A549 (cell line): ENCODE measurements at regions not wholly inside any gene's neighbourhood (a gene's known extent, or its start where the extent isn't known, plus 50 kb on each side); places are given as distances from the start of the nearest gene placed in this dataset.

Experiments used
- ATAC-seq, 2 experiments: fragments of 200-7000 bp in 1 of 2; fragments of >200 bp in 1 of 2; cut with Nextera tagmentation in 1 of 2; cut with Tn5 transposase in 1 of 2; 3 replicates each; pipeline versions ENCODE4 v1.8.0 to v1.9.1; 2018 to 2020; ENCODE audit warnings: mild to moderate bottlenecking in 1 of 2, moderate library complexity in 1 of 2
- CTCF ChIA-PET: fragments of 300-600 bp; sonication (Branson Sonifier 250); formaldehyde crosslinking; extraction: SDS; loops from one replicate; lab custom pipeline; 2021; ENCODE audit warnings: antibody characterized with exemption, inconsistent platforms; lab: Yijun Ruan, JAX
- POLR2A ChIA-PET: fragments of 350-600 bp; formaldehyde crosslinking; extraction: SDS; loops from one replicate; lab custom pipeline; 2021; ENCODE audit warnings: antibody characterized with exemption, inconsistent platforms; lab: Yijun Ruan, JAX
- DNase-seq, 2 experiments: peaks; one replicate each; pipeline versions ENCODE4 v3.0.0 to v3.0.0-alpha.2; 2011 to 2016; ENCODE audit warnings: low read depth in 1 of 2, low spot score in 1 of 2
- FAIRE-seq: peaks from 2 replicates; lab custom pipeline; 2011; peaks lifted over from hg19 to GRCh38; lab: Jason Lieb, UNC
- H3K27ac ChIP-seq, 2 experiments: fragments of >200 bp; sonication (Bioruptor Twin); formaldehyde crosslinking; 3 replicates each; pipeline ENCODE4 v1.5.1; 2016 to 2017
- H3K4me1 ChIP-seq: fragments of >200 bp; sonication (Bioruptor Twin); formaldehyde crosslinking; 3 replicates; pipeline ENCODE4 v1.6.1; 2016
- H3K4me2 ChIP-seq: fragments of >200 bp; sonication (Bioruptor Twin); formaldehyde crosslinking; 3 replicates; pipeline ENCODE4 v1.6.1; 2016
- H3K4me3 ChIP-seq: fragments of >200 bp; sonication (Bioruptor Twin); formaldehyde crosslinking; 3 replicates; pipeline ENCODE4 v1.5.1; 2016
- H3K9me3 ChIP-seq: fragments of >200 bp; sonication (Bioruptor Twin); formaldehyde crosslinking; 3 replicates; pipeline ENCODE4 v1.6.1; 2016
- BHLHE40 ChIP-seq: IDR thresholded peaks from 2 replicates; pipeline ENCODE4 v1.6.1; 2012; ENCODE audit warnings: low read depth, low read length, inconsistent platforms
- CBX8 ChIP-seq: fragments of 200-600 bp; sonication (generic); IDR thresholded peaks from 2 replicates; pipeline ENCODE4 v1.6.1; 2016
- CHD2 ChIP-seq: fragments of 150-350 bp; IDR thresholded peaks from 2 replicates; pipeline ENCODE4 v1.6.1; 2014; ENCODE audit warnings: low read length; ENCODE audit not compliant: partially characterized antibody
- CHD4 ChIP-seq: fragments of 200-600 bp; sonication (generic); IDR thresholded peaks from 2 replicates; pipeline ENCODE4 v1.6.1; 2016; ENCODE audit warnings: antibody characterized with exemption, mild to moderate bottlenecking, borderline replicate concordance
- E2F6 ChIP-seq: IDR thresholded peaks from 2 replicates; pipeline ENCODE4 v1.6.1; 2012; ENCODE audit warnings: low read depth, borderline replicate concordance
- EHMT2 ChIP-seq: fragments of 200-600 bp; sonication (generic); IDR thresholded peaks from 2 replicates; pipeline ENCODE4 v1.6.1; 2016; ENCODE audit warnings: antibody characterized with exemption, low read depth, mild to moderate bottlenecking, moderate library complexity
- JUN ChIP-seq, 2 experiments: fragments of >200 bp; sonication (Bioruptor Twin); formaldehyde crosslinking; IDR thresholded peaks; 2 replicates in 1 of 2; 3 replicates in 1 of 2; pipeline ENCODE4 v1.6.1; 2016 to 2017
- MAFK ChIP-seq: fragments of 450-650 bp; IDR thresholded peaks from 2 replicates; pipeline ENCODE4 v1.6.1; 2014; ENCODE audit not compliant: partially characterized antibody
- NFE2L2 ChIP-seq: fragments of 150-350 bp; conservative IDR thresholded peaks from 2 replicates; pipeline ENCODE4 v1.6.1; 2014; ENCODE audit warnings: low read length
- NPAS2 ChIP-seq: fragments of 250-450 bp; sonication (Bioruptor Pico); IDR thresholded peaks from 2 replicates; pipeline ENCODE4 v1.8.0; 2022; ENCODE audit warnings: mild to moderate bottlenecking, moderate library complexity, borderline replicate concordance
- NR3C1 ChIP-seq: fragments of >200 bp; sonication (Bioruptor Twin); formaldehyde crosslinking; IDR thresholded peaks from 3 replicates; pipeline ENCODE4 v1.6.1; 2017
- PHF8 ChIP-seq: fragments of 200-600 bp; sonication (generic); IDR thresholded peaks from 2 replicates; pipeline ENCODE4 v1.6.1; 2016; ENCODE audit warnings: low read depth, mild to moderate bottlenecking, antibody characterized with exemption, moderate library complexity, borderline replicate concordance
- POLR2A ChIP-seq: IDR thresholded peaks from 2 replicates; pipeline ENCODE4 v1.6.1; 2012; ENCODE audit warnings: mild to moderate bottlenecking, low read length
- RCOR1 ChIP-seq: fragments of 150-350 bp; IDR thresholded peaks from 2 replicates; pipeline ENCODE4 v1.6.1; 2014; ENCODE audit warnings: antibody characterized with exemption, low read length, low read depth
- RNF2 ChIP-seq: fragments of 200-600 bp; sonication (generic); IDR thresholded peaks from 2 replicates; pipeline ENCODE4 v1.6.1; 2016; ENCODE audit warnings: low read depth, mild to moderate bottlenecking, antibody characterized with exemption, moderate library complexity, borderline replicate concordance
- SREBF2 ChIP-seq: fragments of 450-650 bp; IDR thresholded peaks from 2 replicates; pipeline ENCODE4 v1.6.1; 2014; ENCODE audit warnings: mild to moderate bottlenecking, moderate library complexity
- TP53 ChIP-seq: fragments of 250-450 bp; sonication (Bioruptor Pico); IDR thresholded peaks from 2 replicates; pipeline ENCODE4 v1.5.0; 2021; ENCODE audit warnings: mild to moderate bottlenecking, moderate library complexity
- ZFP36 ChIP-seq: fragments of 450-650 bp; IDR thresholded peaks from 2 replicates; pipeline ENCODE4 v1.6.1; 2014; ENCODE audit warnings: borderline replicate concordance; ENCODE audit not compliant: partially characterized antibody
- ZSCAN20 ChIP-seq: fragments of 250-450 bp; sonication (Bioruptor Pico); IDR thresholded peaks from 2 replicates; pipeline ENCODE4 v1.8.0; 2022; ENCODE audit warnings: mild to moderate bottlenecking, moderate library complexity
- WGBS: methylation state at CpG from one replicate; pipeline ENCODE4 v1.1.6; 2017; ENCODE audit errors: missing lambda C conversion rate; 5-methylcytosine and 5-hydroxymethylcytosine counted together
- TF ChIP-seq, protein P1 (sequence below): fragments of >200 bp; sonication (Bioruptor Twin); formaldehyde crosslinking; IDR thresholded peaks from 3 replicates; pipeline ENCODE4 v1.6.1; 2016
- TF ChIP-seq, protein P2 (sequence below): fragments of >200 bp; sonication (Bioruptor Twin); formaldehyde crosslinking; IDR thresholded peaks from 3 replicates; pipeline ENCODE4 v1.5.1; 2016
- TF ChIP-seq, protein P3 (sequence below): fragments of 250-450 bp; sonication (Bioruptor Pico); IDR thresholded peaks from 2 replicates; pipeline ENCODE4 v1.5.0; 2021; ENCODE audit warnings: mild to moderate bottlenecking, moderate library complexity, borderline replicate concordance
- TF ChIP-seq, protein P4 (sequence below): IDR thresholded peaks from 2 replicates; pipeline ENCODE4 v1.6.1; 2012
- TF ChIP-seq, protein P5 (sequence below): fragments of 250-450 bp; sonication (Bioruptor Pico); IDR thresholded peaks from 2 replicates; pipeline ENCODE4 v1.5.0; 2020; ENCODE audit warnings: low read depth, mild to moderate bottlenecking, moderate library complexity
- TF ChIP-seq, protein P6 (sequence below): fragments of 150-350 bp; IDR thresholded peaks from 2 replicates; pipeline ENCODE4 v1.6.1; 2014; ENCODE audit warnings: low read depth, mild to moderate bottlenecking, low read length
- TF ChIP-seq, protein P7 (sequence below): fragments of 450-650 bp; IDR thresholded peaks from 2 replicates; pipeline ENCODE4 v1.6.1; 2014; ENCODE audit warnings: antibody characterized with exemption

- no peak for FAIRE-seq
- no peak for ATAC-seq
- 56% methylated on average over 1 of the region's 1 CpG for WGBS
Observed at GRCh38 chr3:106036696-106037095, 167.9 kb upstream of the CBLB start.

DNA sequence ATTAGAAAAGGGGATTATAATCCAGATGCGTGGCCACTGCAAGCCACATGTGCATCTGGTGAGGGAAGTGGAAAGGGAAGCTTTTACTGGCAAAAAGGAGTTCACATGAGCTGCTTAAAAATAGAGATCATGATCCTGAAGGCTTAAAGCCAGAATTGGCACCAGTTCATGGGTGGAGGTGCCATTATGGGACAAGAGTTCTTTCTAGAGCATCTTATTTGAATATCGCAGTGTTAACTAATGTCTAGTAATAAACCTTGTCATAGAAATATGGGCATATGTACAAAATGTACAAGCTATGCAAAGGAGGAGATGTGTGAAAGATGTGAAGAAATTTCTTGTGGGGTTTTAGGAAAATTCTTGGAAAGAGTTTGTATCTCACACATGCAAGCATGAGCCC lies 178.4 kb upstream of the CBLB start:
- Histone ChIP-seq H3K4me3 (no peak overlapping the region), H3K4me1 (no peaks in the 10 kb centered on the region), H3K27ac (no peak overlapping the region), H3K9me3 (no peaks in the 10 kb centered on the region), H3K4me2 (no peak overlapping the region)
- DNase-seq (no peak), FAIRE-seq (no peak), ATAC-seq (no peak)
- CTCF ChIA-PET, result no interaction called here
- TF ChIP-seq CBX8 (no peak), CHD2 (no peak), JUN (IDR thresholded peaks at IDR 0.05) (no peak), CHD4 (no peak), RCOR1 (no peak), NFE2L2 (no peak), NR3C1 (no peak), ZFP36 (no peak), TP53 (CRISPR knock-in tag) (no peak), EHMT2 (no peak), BHLHE40 (no peak), POLR2A (no peak), SREBF2 (no peak), NPAS2 (no peak)
- TF ChIP-seq, protein P1, sequence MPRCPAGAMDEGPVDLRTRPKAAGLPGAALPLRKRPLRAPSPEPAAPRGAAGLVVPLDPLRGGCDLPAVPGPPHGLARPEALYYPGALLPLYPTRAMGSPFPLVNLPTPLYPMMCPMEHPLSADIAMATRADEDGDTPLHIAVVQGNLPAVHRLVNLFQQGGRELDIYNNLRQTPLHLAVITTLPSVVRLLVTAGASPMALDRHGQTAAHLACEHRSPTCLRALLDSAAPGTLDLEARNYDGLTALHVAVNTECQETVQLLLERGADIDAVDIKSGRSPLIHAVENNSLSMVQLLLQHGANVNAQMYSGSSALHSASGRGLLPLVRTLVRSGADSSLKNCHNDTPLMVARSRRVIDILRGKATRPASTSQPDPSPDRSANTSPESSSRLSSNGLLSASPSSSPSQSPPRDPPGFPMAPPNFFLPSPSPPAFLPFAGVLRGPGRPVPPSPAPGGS, result no peak
- TF ChIP-seq, protein P2, sequence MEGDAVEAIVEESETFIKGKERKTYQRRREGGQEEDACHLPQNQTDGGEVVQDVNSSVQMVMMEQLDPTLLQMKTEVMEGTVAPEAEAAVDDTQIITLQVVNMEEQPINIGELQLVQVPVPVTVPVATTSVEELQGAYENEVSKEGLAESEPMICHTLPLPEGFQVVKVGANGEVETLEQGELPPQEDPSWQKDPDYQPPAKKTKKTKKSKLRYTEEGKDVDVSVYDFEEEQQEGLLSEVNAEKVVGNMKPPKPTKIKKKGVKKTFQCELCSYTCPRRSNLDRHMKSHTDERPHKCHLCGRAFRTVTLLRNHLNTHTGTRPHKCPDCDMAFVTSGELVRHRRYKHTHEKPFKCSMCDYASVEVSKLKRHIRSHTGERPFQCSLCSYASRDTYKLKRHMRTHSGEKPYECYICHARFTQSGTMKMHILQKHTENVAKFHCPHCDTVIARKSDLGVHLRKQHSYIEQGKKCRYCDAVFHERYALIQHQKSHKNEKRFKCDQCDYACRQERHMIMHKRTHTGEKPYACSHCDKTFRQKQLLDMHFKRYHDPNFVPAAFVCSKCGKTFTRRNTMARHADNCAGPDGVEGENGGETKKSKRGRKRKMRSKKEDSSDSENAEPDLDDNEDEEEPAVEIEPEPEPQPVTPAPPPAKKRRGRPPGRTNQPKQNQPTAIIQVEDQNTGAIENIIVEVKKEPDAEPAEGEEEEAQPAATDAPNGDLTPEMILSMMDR, result no peak
- TF ChIP-seq, protein P3, sequence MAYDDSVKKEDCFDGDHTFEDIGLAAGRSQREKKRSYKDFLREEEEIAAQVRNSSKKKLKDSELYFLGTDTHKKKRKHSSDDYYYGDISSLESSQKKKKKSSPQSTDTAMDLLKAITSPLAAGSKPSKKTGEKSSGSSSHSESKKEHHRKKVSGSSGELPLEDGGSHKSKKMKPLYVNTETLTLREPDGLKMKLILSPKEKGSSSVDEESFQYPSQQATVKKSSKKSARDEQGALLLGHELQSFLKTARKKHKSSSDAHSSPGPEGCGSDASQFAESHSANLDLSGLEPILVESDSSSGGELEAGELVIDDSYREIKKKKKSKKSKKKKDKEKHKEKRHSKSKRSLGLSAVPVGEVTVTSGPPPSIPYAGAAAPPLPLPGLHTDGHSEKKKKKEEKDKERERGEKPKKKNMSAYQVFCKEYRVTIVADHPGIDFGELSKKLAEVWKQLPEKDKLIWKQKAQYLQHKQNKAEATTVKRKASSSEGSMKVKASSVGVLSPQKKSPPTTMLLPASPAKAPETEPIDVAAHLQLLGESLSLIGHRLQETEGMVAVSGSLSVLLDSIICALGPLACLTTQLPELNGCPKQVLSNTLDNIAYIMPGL (CRISPR knock-in tag), result no peak
- TF ChIP-seq, protein P4, sequence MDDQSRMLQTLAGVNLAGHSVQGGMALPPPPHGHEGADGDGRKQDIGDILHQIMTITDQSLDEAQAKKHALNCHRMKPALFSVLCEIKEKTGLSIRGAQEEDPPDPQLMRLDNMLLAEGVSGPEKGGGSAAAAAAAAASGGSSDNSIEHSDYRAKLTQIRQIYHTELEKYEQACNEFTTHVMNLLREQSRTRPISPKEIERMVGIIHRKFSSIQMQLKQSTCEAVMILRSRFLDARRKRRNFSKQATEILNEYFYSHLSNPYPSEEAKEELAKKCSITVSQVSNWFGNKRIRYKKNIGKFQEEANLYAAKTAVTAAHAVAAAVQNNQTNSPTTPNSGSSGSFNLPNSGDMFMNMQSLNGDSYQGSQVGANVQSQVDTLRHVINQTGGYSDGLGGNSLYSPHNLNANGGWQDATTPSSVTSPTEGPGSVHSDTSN, result no peak
- TF ChIP-seq, protein P5, sequence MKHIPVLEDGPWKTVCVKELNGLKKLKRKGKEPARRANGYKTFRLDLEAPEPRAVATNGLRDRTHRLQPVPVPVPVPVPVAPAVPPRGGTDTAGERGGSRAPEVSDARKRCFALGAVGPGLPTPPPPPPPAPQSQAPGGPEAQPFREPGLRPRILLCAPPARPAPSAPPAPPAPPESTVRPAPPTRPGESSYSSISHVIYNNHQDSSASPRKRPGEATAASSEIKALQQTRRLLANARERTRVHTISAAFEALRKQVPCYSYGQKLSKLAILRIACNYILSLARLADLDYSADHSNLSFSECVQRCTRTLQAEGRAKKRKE (CRISPR knock-in tag), result no peak
- POLR2A ChIA-PET, result no interaction called here
- WGBS, result 91% methylated on average over 2 of the region's 2 CpGs

More at GRCh38 chr3:106036696-106037095, 167.9 kb upstream of the CBLB start:
- POLR2A ChIA-PET, result no interaction called here
- Histone ChIP-seq H3K4me3 (no peak overlapping the region), H3K27ac (no peak overlapping the region), H3K4me2 (no peak overlapping the region), H3K4me1 (peaks cover 6% of the 10 kb centered on the region; the same call in 2 of the 3 replicates), H3K9me3 (0 out of 3 replicates have a peak, but pooled peaks cover 4% of the 10 kb centered on the region)
- CTCF ChIA-PET, result interaction anchor here (0.6 to 1.4 kb wide), 3 partner anchors 16 to 236 kb away, joined by 3 to 4 read pairs (median 3); no protein-coding TSS in a partner anchor
- TF ChIP-seq, protein P6, sequence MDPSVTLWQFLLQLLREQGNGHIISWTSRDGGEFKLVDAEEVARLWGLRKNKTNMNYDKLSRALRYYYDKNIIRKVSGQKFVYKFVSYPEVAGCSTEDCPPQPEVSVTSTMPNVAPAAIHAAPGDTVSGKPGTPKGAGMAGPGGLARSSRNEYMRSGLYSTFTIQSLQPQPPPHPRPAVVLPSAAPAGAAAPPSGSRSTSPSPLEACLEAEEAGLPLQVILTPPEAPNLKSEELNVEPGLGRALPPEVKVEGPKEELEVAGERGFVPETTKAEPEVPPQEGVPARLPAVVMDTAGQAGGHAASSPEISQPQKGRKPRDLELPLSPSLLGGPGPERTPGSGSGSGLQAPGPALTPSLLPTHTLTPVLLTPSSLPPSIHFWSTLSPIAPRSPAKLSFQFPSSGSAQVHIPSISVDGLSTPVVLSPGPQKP, result no peak
- no peak for TF ChIP-seq CBX8
- TF ChIP-seq E2F6, result no peak
- TF ChIP-seq, protein P5 (CRISPR knock-in tag), result no peak
- TF ChIP-seq MAFK, result no peak
- no peak for TF ChIP-seq NFE2L2
- TF ChIP-seq CHD2, result no peak
- no peak for TF ChIP-seq RNF2
- TF ChIP-seq PHF8, result no peak
- no peak for TF ChIP-seq ZSCAN20 (CRISPR knock-in tag)
- TF ChIP-seq, protein P7, sequence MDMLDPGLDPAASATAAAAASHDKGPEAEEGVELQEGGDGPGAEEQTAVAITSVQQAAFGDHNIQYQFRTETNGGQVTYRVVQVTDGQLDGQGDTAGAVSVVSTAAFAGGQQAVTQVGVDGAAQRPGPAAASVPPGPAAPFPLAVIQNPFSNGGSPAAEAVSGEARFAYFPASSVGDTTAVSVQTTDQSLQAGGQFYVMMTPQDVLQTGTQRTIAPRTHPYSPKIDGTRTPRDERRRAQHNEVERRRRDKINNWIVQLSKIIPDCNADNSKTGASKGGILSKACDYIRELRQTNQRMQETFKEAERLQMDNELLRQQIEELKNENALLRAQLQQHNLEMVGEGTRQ, result no peak
- no peak for DNase-seq
